ENCODE measurements at regions not wholly inside any gene's neighbourhood (a gene's known extent, or its start where the extent isn't known, plus 50 kb on each side); places are given as distances from the start of the nearest gene placed in this dataset.

GRCh38 chr9:23322392-23322791, 503.6 kb downstream of the ELAVL2 start:
- peak; percentile 46 for DNase-seq

GRCh38 chr9:23324511-23324910, 501.5 kb downstream of the ELAVL2 start:
- no peaks in the 10 kb centered on the region for H3K9me3 ChIP-seq (ENCODE audit: low read depth)
- no peak overlapping the region for H3K27ac ChIP-seq
- in situ Hi-C loops (cut with MboI) = no loop called here
- no peak overlapping the region for H3K4me3 ChIP-seq
- H3K4me2 ChIP-seq (ENCODE audit: unreplicated experiment) = no peak overlapping the region
- H4K20me1 ChIP-seq (ENCODE audit: insufficient read depth) = no peaks in the 10 kb centered on the region
- WGBS, 2 experiments (ENCODE audit: low coverage in 1 of 2, low lambda C conversion rate in 2 of 2, missing lambda C conversion rate in 2 of 2) = 28 to 34% methylated on average over 4 of the region's 4 CpGs
- no peak overlapping the region for H2AFZ ChIP-seq
- H3K4me1 ChIP-seq (ENCODE audit: insufficient read depth) = no peaks in the 10 kb centered on the region
- no peak overlapping the region for H3K9ac ChIP-seq
- no peaks in the 10 kb centered on the region for H3K27me3 ChIP-seq (replicated peaks; ENCODE audit: insufficient read depth)
- TF ChIP-seq EZH2 (IDR thresholded peaks at IDR 0.05; ENCODE audit: insufficient read depth, poor library complexity, severe bottlenecking) = no peak
- TF ChIP-seq EZH2phosphoT487 (IDR thresholded peaks at IDR 0.05; ENCODE audit: insufficient read depth, low read depth) = no peak
- H3K79me2 ChIP-seq (ENCODE audit: insufficient read depth) = no peaks in the 10 kb centered on the region
- H3K36me3 ChIP-seq (ENCODE audit: low read depth) = no peaks in the 10 kb centered on the region
- H3K9me2 ChIP-seq (ENCODE audit: insufficient read depth) = no peaks in the 10 kb centered on the region
- no peak for DNase-seq
- H3F3A ChIP-seq (ENCODE audit: insufficient read depth) = no peaks in the 10 kb centered on the region

More at GRCh38 chr9:23322392-23322791, 503.6 kb downstream of the ELAVL2 start:
- H3K27ac ChIP-seq = no peak overlapping the region
- H3K9me3 ChIP-seq (ENCODE audit: low read depth) = no peaks in the 10 kb centered on the region
- no peak overlapping the region for H3K4me3 ChIP-seq
- no peaks in the 10 kb centered on the region for H3K9me2 ChIP-seq (ENCODE audit: insufficient read depth)
- H3K4me2 ChIP-seq (ENCODE audit: unreplicated experiment) = no peak overlapping the region
- no peaks in the 10 kb centered on the region for H3K4me1 ChIP-seq (ENCODE audit: insufficient read depth)
- H3K9ac ChIP-seq = no peak overlapping the region
- no peaks in the 10 kb centered on the region for H4K20me1 ChIP-seq (ENCODE audit: insufficient read depth)
- TF ChIP-seq EZH2 (IDR thresholded peaks at IDR 0.05; ENCODE audit: insufficient read depth, poor library complexity, severe bottlenecking) (no peak), EZH2phosphoT487 (IDR thresholded peaks at IDR 0.05; ENCODE audit: insufficient read depth, low read depth) (no peak)
- 26 to 34% methylated on average over 4 of the region's 4 CpGs for WGBS, 2 experiments (ENCODE audit: low coverage in 1 of 2, low lambda C conversion rate in 2 of 2, missing lambda C conversion rate in 2 of 2)
- no peak overlapping the region for H2AFZ ChIP-seq
- H3K27me3 ChIP-seq (replicated peaks; ENCODE audit: insufficient read depth) = no peaks in the 10 kb centered on the region
- in situ Hi-C loops (cut with MboI) = no loop called here
- no peaks in the 10 kb centered on the region for H3F3A ChIP-seq (ENCODE audit: insufficient read depth)
- H3K36me3 ChIP-seq (ENCODE audit: low read depth) = no peaks in the 10 kb centered on the region
- H3K79me2 ChIP-seq (ENCODE audit: insufficient read depth) = no peaks in the 10 kb centered on the region

DNA sequence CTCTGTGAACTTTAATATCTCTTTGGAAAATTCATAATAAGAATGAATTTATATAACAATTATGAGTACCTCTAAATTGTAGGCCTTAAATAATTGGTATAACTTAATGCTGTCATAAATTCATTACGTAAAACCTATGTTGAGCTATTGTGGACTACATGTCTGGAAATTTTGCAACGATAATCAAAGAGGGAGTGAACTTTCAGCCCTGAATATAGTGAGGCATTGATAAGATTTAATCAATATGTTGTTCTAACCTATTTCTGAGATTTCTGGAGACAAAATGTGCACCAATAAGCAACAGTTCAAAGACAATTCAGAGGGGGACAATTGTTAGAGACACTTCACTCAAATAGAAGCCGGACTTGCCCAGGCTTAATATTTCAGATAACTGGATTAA, 499.4 kb downstream of the ELAVL2 start:
- no peaks in the 10 kb centered on the region for H4K20me1 ChIP-seq (ENCODE audit: insufficient read depth)
- no peak overlapping the region for H3K27ac ChIP-seq
- no peak overlapping the region for H2AFZ ChIP-seq
- no peaks in the 10 kb centered on the region for H3K9me3 ChIP-seq (ENCODE audit: low read depth)
- no peak overlapping the region for H3K9ac ChIP-seq
- H3K4me1 ChIP-seq (ENCODE audit: insufficient read depth) = no peaks in the 10 kb centered on the region
- H3K4me2 ChIP-seq (ENCODE audit: unreplicated experiment) = no peak overlapping the region
- no peak for TF ChIP-seq EZH2 (IDR thresholded peaks at IDR 0.05; ENCODE audit: insufficient read depth, poor library complexity, severe bottlenecking)
- TF ChIP-seq EZH2phosphoT487 (IDR thresholded peaks at IDR 0.05; ENCODE audit: insufficient read depth, low read depth) = no peak
- DNase-seq = no peak
- H3K4me3 ChIP-seq = no peak overlapping the region
- H3K27me3 ChIP-seq (replicated peaks; ENCODE audit: insufficient read depth) = no peaks in the 10 kb centered on the region
- no peaks in the 10 kb centered on the region for H3K36me3 ChIP-seq (ENCODE audit: low read depth)
- 45 to 55% methylated on average over 3 of the region's 3 CpGs for WGBS, 2 experiments (ENCODE audit: low coverage in 1 of 2, low lambda C conversion rate in 2 of 2, missing lambda C conversion rate in 2 of 2)
- H3F3A ChIP-seq (ENCODE audit: insufficient read depth) = no peaks in the 10 kb centered on the region
- H3K9me2 ChIP-seq (ENCODE audit: insufficient read depth) = no peaks in the 10 kb centered on the region
- in situ Hi-C loops (cut with MboI) = no loop called here
- no peaks in the 10 kb centered on the region for H3K79me2 ChIP-seq (ENCODE audit: insufficient read depth)

- in situ Hi-C loops (cut with MboI) = no loop called here
- H3K36me3 ChIP-seq (ENCODE audit: low read depth) = no peaks in the 10 kb centered on the region
These were observed 484.7 kb downstream of the ELAVL2 start for GRCh38 chr9:23341346-23341745.

GRCh38 chr9:23342291-23342690, 483.7 kb downstream of the ELAVL2 start:
- WGBS, 2 experiments (ENCODE audit: low coverage in 1 of 2, low lambda C conversion rate in 2 of 2, missing lambda C conversion rate in 2 of 2) = 8 to 10% methylated on average over 1 of the region's 1 CpG
- no peaks in the 10 kb centered on the region for H3K27me3 ChIP-seq (replicated peaks; ENCODE audit: insufficient read depth)
- no peaks in the 10 kb centered on the region for H3F3A ChIP-seq (ENCODE audit: insufficient read depth)
- TF ChIP-seq EZH2 (IDR thresholded peaks at IDR 0.05; ENCODE audit: insufficient read depth, poor library complexity, severe bottlenecking) (no peak), EZH2phosphoT487 (IDR thresholded peaks at IDR 0.05; ENCODE audit: insufficient read depth, low read depth) (no peak)
- H4K20me1 ChIP-seq (ENCODE audit: insufficient read depth) = no peaks in the 10 kb centered on the region
- no peak overlapping the region for H3K9ac ChIP-seq
- H3K9me2 ChIP-seq (ENCODE audit: insufficient read depth) = no peaks in the 10 kb centered on the region
- H3K79me2 ChIP-seq (ENCODE audit: insufficient read depth) = no peaks in the 10 kb centered on the region
- H3K4me2 ChIP-seq (ENCODE audit: unreplicated experiment) = peak overlapping the region; percentile 8
- H3K4me3 ChIP-seq = no peak overlapping the region; the same call in 1 of the 2 replicates
- DNase-seq = peak; percentile 34
- H3K9me3 ChIP-seq (ENCODE audit: low read depth) = no peaks in the 10 kb centered on the region
- H3K27ac ChIP-seq = no peak overlapping the region
- in situ Hi-C loops (cut with MboI) = no loop called here
- H3K4me1 ChIP-seq (ENCODE audit: insufficient read depth) = no peaks in the 10 kb centered on the region
- H2AFZ ChIP-seq = no peak overlapping the region
- H3K36me3 ChIP-seq (ENCODE audit: low read depth) = no peaks in the 10 kb centered on the region

More at GRCh38 chr9:23341346-23341745, 484.7 kb downstream of the ELAVL2 start:
- no peak for DNase-seq
- 42 to 49% methylated on average over 3 of the region's 3 CpGs for WGBS, 2 experiments (ENCODE audit: low coverage in 1 of 2, low lambda C conversion rate in 2 of 2, missing lambda C conversion rate in 2 of 2)
- no peak overlapping the region for H3K4me2 ChIP-seq (ENCODE audit: unreplicated experiment)
- H3K9me3 ChIP-seq (ENCODE audit: low read depth) = no peaks in the 10 kb centered on the region
- TF ChIP-seq EZH2 (IDR thresholded peaks at IDR 0.05; ENCODE audit: insufficient read depth, poor library complexity, severe bottlenecking) = no peak
- no peak for TF ChIP-seq EZH2phosphoT487 (IDR thresholded peaks at IDR 0.05; ENCODE audit: insufficient read depth, low read depth)
- no peaks in the 10 kb centered on the region for H4K20me1 ChIP-seq (ENCODE audit: insufficient read depth)
- no peak overlapping the region for H3K4me3 ChIP-seq
- no peaks in the 10 kb centered on the region for H3K4me1 ChIP-seq (ENCODE audit: insufficient read depth)
- H3K27ac ChIP-seq = no peak overlapping the region
- H3K27me3 ChIP-seq (replicated peaks; ENCODE audit: insufficient read depth) = no peaks in the 10 kb centered on the region
- H2AFZ ChIP-seq = no peak overlapping the region
- H3K79me2 ChIP-seq (ENCODE audit: insufficient read depth) = no peaks in the 10 kb centered on the region
- H3F3A ChIP-seq (ENCODE audit: insufficient read depth) = no peaks in the 10 kb centered on the region
- H3K9me2 ChIP-seq (ENCODE audit: insufficient read depth) = no peaks in the 10 kb centered on the region
- H3K9ac ChIP-seq = no peak overlapping the region
